ENCODE measurements at regions not wholly inside any gene's neighbourhood (a gene's known extent, or its start where the extent isn't known, plus 50 kb on each side); places are given as distances from the start of the nearest gene placed in this dataset.

- no peak for TF ChIP-seq ZNF274 (IDR thresholded peaks at IDR 0.05; ENCODE audit: low read depth, low read length)
- H3K4me3 ChIP-seq (ENCODE audit: low read length): no peak overlapping the region
Measured at GRCh38 chr1:82478916-82479315, 678.2 kb downstream of the ADGRL2 start.

- no peak for TF ChIP-seq ZNF274 (IDR thresholded peaks at IDR 0.05; ENCODE audit: low read depth, low read length)
Measured at GRCh38 chr1:82472489-82473131, 671.9 kb downstream of the ADGRL2 start.

GRCh38 chr1:82466891-82467290, 666.2 kb downstream of the ADGRL2 start:
- no peak overlapping the region for H3K4me3 ChIP-seq (ENCODE audit: low read length)
- no peak for TF ChIP-seq ZNF274 (IDR thresholded peaks at IDR 0.05; ENCODE audit: low read depth, low read length)

More at GRCh38 chr1:82472489-82473131, 671.9 kb downstream of the ADGRL2 start:
- H3K4me3 ChIP-seq (ENCODE audit: low read length): no peak overlapping the region

GRCh38 chr1:82466416-82466815, 665.7 kb downstream of the ADGRL2 start:
- no peak for TF ChIP-seq ZNF274 (IDR thresholded peaks at IDR 0.05; ENCODE audit: low read depth, low read length)
- no peak overlapping the region for H3K4me3 ChIP-seq (ENCODE audit: low read length)

GRCh38 chr1:82465024-82465423, 664.3 kb downstream of the ADGRL2 start:
- no peak overlapping the region for H3K4me3 ChIP-seq (ENCODE audit: low read length)
- TF ChIP-seq ZNF274 (IDR thresholded peaks at IDR 0.05; ENCODE audit: low read depth, low read length): no peak

GRCh38 chr1:82464362-82465001, 663.7 kb downstream of the ADGRL2 start:
- no peak overlapping the region for H3K4me3 ChIP-seq (ENCODE audit: low read length)
- TF ChIP-seq ZNF274 (IDR thresholded peaks at IDR 0.05; ENCODE audit: low read depth, low read length): no peak

GRCh38 chr1:82463951-82464350, 663.2 kb downstream of the ADGRL2 start:
- TF ChIP-seq ZNF274 (IDR thresholded peaks at IDR 0.05; ENCODE audit: low read depth, low read length): no peak
- H3K4me3 ChIP-seq (ENCODE audit: low read length): no peak overlapping the region

GRCh38 chr1:82462366-82462765, 661.6 kb downstream of the ADGRL2 start:
- TF ChIP-seq ZNF274 (IDR thresholded peaks at IDR 0.05; ENCODE audit: low read depth, low read length): no peak

GRCh38 chr1:82455342-82455741, 654.6 kb downstream of the ADGRL2 start:
- no peak overlapping the region for H3K4me3 ChIP-seq (ENCODE audit: low read length)
- no peak for TF ChIP-seq ZNF274 (IDR thresholded peaks at IDR 0.05; ENCODE audit: low read depth, low read length)

More at GRCh38 chr1:82462366-82462765, 661.6 kb downstream of the ADGRL2 start:
- no peak overlapping the region for H3K4me3 ChIP-seq (ENCODE audit: low read length)

GRCh38 chr1:82454431-82454830, 653.7 kb downstream of the ADGRL2 start:
- H3K4me3 ChIP-seq (ENCODE audit: low read length): no peak overlapping the region
- TF ChIP-seq ZNF274 (IDR thresholded peaks at IDR 0.05; ENCODE audit: low read depth, low read length): no peak

- TF ChIP-seq ZNF274 (IDR thresholded peaks at IDR 0.05; ENCODE audit: low read depth, low read length): no peak
- no peak overlapping the region for H3K4me3 ChIP-seq (ENCODE audit: low read length)
Measured at GRCh38 chr1:82453511-82454185, 652.9 kb downstream of the ADGRL2 start.

GRCh38 chr1:82452096-82452495, 651.4 kb downstream of the ADGRL2 start:
- TF ChIP-seq ZNF274 (IDR thresholded peaks at IDR 0.05; ENCODE audit: low read depth, low read length): no peak
- H3K4me3 ChIP-seq (ENCODE audit: low read length): no peak overlapping the region

- H3K4me3 ChIP-seq (ENCODE audit: low read length): no peak overlapping the region
Measured at GRCh38 chr1:82451191-82451590, 650.5 kb downstream of the ADGRL2 start.

GRCh38 chr1:82449506-82450057, 648.8 kb downstream of the ADGRL2 start:
- no peak for TF ChIP-seq ZNF274 (IDR thresholded peaks at IDR 0.05; ENCODE audit: low read depth, low read length)
- no peak overlapping the region for H3K4me3 ChIP-seq (ENCODE audit: low read length)

More at GRCh38 chr1:82451191-82451590, 650.5 kb downstream of the ADGRL2 start:
- no peak for TF ChIP-seq ZNF274 (IDR thresholded peaks at IDR 0.05; ENCODE audit: low read depth, low read length)

GRCh38 chr1:82446955-82447354, 646.2 kb downstream of the ADGRL2 start:
- no peak for TF ChIP-seq ZNF274 (IDR thresholded peaks at IDR 0.05; ENCODE audit: low read depth, low read length)
- H3K4me3 ChIP-seq (ENCODE audit: low read length): no peak overlapping the region

All from GM08714 (cell line).